ENCODE measurements at regions not wholly inside any gene's neighbourhood (a gene's known extent, or its start where the extent isn't known, plus 50 kb on each side); places are given as distances from the start of the nearest gene placed in this dataset.
"Not testable (repeated sequence)": the region's sequence is repeated elsewhere in the genome, so short reads cannot be mapped to it uniquely, and the experiment has no call there.

GRCh38 chr11:96543177-96543576 is 153.4 kb downstream of the JRKL start:
- Histone ChIP-seq H2AFZ (ENCODE audit: low read depth, low read length, severe bottlenecking) (no peak overlapping the region), H4K20me1 (ENCODE audit: low read depth, low read length) (no peaks in the 10 kb centered on the region)

GRCh38 chr11:96545192-96545591 is 155.4 kb downstream of the JRKL start:
- H4K20me1 ChIP-seq (ENCODE audit: low read depth, low read length); H3K9me3 ChIP-seq (ENCODE audit: insufficient read depth, low read length); H3K36me3 ChIP-seq (ENCODE audit: low read length); H3K9me2 ChIP-seq (replicated peaks; ENCODE audit: insufficient read depth, low read length); H3K4me2 ChIP-seq (ENCODE audit: low read depth, low read length, poor library complexity, severe bottlenecking); H3K79me2 ChIP-seq (ENCODE audit: insufficient read depth, low read length); H2AFZ ChIP-seq (ENCODE audit: low read depth, low read length, severe bottlenecking); H3K27me3 ChIP-seq (ENCODE audit: low read length); H3K9ac ChIP-seq (ENCODE audit: low read length); H3K27ac ChIP-seq (ENCODE audit: low read depth, low read length); H3K4me3 ChIP-seq (ENCODE audit: insufficient read depth, low read length, poor library complexity, severe bottlenecking); H3F3A ChIP-seq (ENCODE audit: insufficient read depth): not testable (repeated sequence)

More at GRCh38 chr11:96543177-96543576, 153.4 kb downstream of the JRKL start:
- H3K36me3 ChIP-seq (ENCODE audit: low read length) = no peaks in the 10 kb centered on the region
- no peaks in the 10 kb centered on the region for H3K79me2 ChIP-seq (ENCODE audit: insufficient read depth, low read length)
- H3K27ac ChIP-seq (ENCODE audit: low read depth, low read length) = no peak overlapping the region
- no peak for TF ChIP-seq CTCF (IDR thresholded peaks at IDR 0.05; ENCODE audit: insufficient read depth, low read length, poor library complexity, severe bottlenecking)
- TF ChIP-seq EZH2phosphoT487 (conservative IDR thresholded peaks at IDR 0.05; ENCODE audit: low read length) = no peak
- no peaks in the 10 kb centered on the region for H3F3A ChIP-seq (ENCODE audit: insufficient read depth)
- no peaks in the 10 kb centered on the region for H3K27me3 ChIP-seq (ENCODE audit: low read length)
- H3K9me2 ChIP-seq (replicated peaks; ENCODE audit: insufficient read depth, low read length) = no peaks in the 10 kb centered on the region
- no peak overlapping the region for H3K4me2 ChIP-seq (ENCODE audit: low read depth, low read length, poor library complexity, severe bottlenecking)
- no peak overlapping the region for H3K4me3 ChIP-seq (ENCODE audit: insufficient read depth, low read length, poor library complexity, severe bottlenecking)
- H3K9me3 ChIP-seq (ENCODE audit: insufficient read depth, low read length) = no peaks in the 10 kb centered on the region
- H3K9ac ChIP-seq (ENCODE audit: low read length) = no peak overlapping the region

- Histone ChIP-seq H3K4me3 (ENCODE audit: insufficient read depth, low read length, poor library complexity, severe bottlenecking) (no peak overlapping the region), H3F3A (ENCODE audit: insufficient read depth) (no peaks in the 10 kb centered on the region), H4K20me1 (ENCODE audit: low read depth, low read length) (no peaks in the 10 kb centered on the region), H3K4me2 (ENCODE audit: low read depth, low read length, poor library complexity, severe bottlenecking) (no peak overlapping the region), H3K27me3 (ENCODE audit: low read length) (no peaks in the 10 kb centered on the region), H3K9me3 (ENCODE audit: insufficient read depth, low read length) (no peaks in the 10 kb centered on the region), H3K9ac (ENCODE audit: low read length) (no peak overlapping the region), H3K36me3 (ENCODE audit: low read length) (no peaks in the 10 kb centered on the region), H3K27ac (ENCODE audit: low read depth, low read length) (no peak overlapping the region), H2AFZ (ENCODE audit: low read depth, low read length, severe bottlenecking) (no peak overlapping the region), H3K9me2 (replicated peaks; ENCODE audit: insufficient read depth, low read length) (no peaks in the 10 kb centered on the region), H3K79me2 (ENCODE audit: insufficient read depth, low read length) (no peaks in the 10 kb centered on the region)
- TF ChIP-seq EZH2phosphoT487 (conservative IDR thresholded peaks at IDR 0.05; ENCODE audit: low read length) = no peak
- TF ChIP-seq CTCF (IDR thresholded peaks at IDR 0.05; ENCODE audit: insufficient read depth, low read length, poor library complexity, severe bottlenecking) = no peak
Measured at GRCh38 chr11:96551136-96551535, 161.3 kb downstream of the JRKL start.

- no peaks in the 10 kb centered on the region for H3K79me2 ChIP-seq (ENCODE audit: insufficient read depth, low read length)
- H3K9ac ChIP-seq (ENCODE audit: low read length) = no peak overlapping the region
- no peak overlapping the region for H3K27ac ChIP-seq (ENCODE audit: low read depth, low read length)
- no peak overlapping the region for H3K4me2 ChIP-seq (ENCODE audit: low read depth, low read length, poor library complexity, severe bottlenecking)
- no peaks in the 10 kb centered on the region for H4K20me1 ChIP-seq (ENCODE audit: low read depth, low read length)
- H3K4me3 ChIP-seq (ENCODE audit: insufficient read depth, low read length, poor library complexity, severe bottlenecking) = no peak overlapping the region
- no peaks in the 10 kb centered on the region for H3K36me3 ChIP-seq (ENCODE audit: low read length)
- no peaks in the 10 kb centered on the region for H3F3A ChIP-seq (ENCODE audit: insufficient read depth)
- H3K9me3 ChIP-seq (ENCODE audit: insufficient read depth, low read length) = no peaks in the 10 kb centered on the region
- no peak overlapping the region for H2AFZ ChIP-seq (ENCODE audit: low read depth, low read length, severe bottlenecking)
- TF ChIP-seq CTCF (IDR thresholded peaks at IDR 0.05; ENCODE audit: insufficient read depth, low read length, poor library complexity, severe bottlenecking) (no peak), EZH2phosphoT487 (conservative IDR thresholded peaks at IDR 0.05; ENCODE audit: low read length) (no peak)
- no peaks in the 10 kb centered on the region for H3K27me3 ChIP-seq (ENCODE audit: low read length)
- H3K9me2 ChIP-seq (replicated peaks; ENCODE audit: insufficient read depth, low read length) = no peaks in the 10 kb centered on the region
Measured at GRCh38 chr11:96554236-96554820, 164.5 kb downstream of the JRKL start.

GRCh38 chr11:96555826-96556225 is 166.0 kb downstream of the JRKL start:
- H3K4me2 ChIP-seq (ENCODE audit: low read depth, low read length, poor library complexity, severe bottlenecking); H3K4me3 ChIP-seq (ENCODE audit: insufficient read depth, low read length, poor library complexity, severe bottlenecking); H3K27me3 ChIP-seq (ENCODE audit: low read length); H3K9me3 ChIP-seq (ENCODE audit: insufficient read depth, low read length); H3K79me2 ChIP-seq (ENCODE audit: insufficient read depth, low read length); H4K20me1 ChIP-seq (ENCODE audit: low read depth, low read length); H3K9me2 ChIP-seq (replicated peaks; ENCODE audit: insufficient read depth, low read length); H2AFZ ChIP-seq (ENCODE audit: low read depth, low read length, severe bottlenecking); H3K36me3 ChIP-seq (ENCODE audit: low read length); H3F3A ChIP-seq (ENCODE audit: insufficient read depth); H3K27ac ChIP-seq (ENCODE audit: low read depth, low read length); H3K9ac ChIP-seq (ENCODE audit: low read length): not testable (repeated sequence)

GRCh38 chr11:96560727-96561126 is 170.9 kb downstream of the JRKL start:
- H3K36me3 ChIP-seq (ENCODE audit: low read length); H4K20me1 ChIP-seq (ENCODE audit: low read depth, low read length); H2AFZ ChIP-seq (ENCODE audit: low read depth, low read length, severe bottlenecking); H3K9me3 ChIP-seq (ENCODE audit: insufficient read depth, low read length); H3K4me2 ChIP-seq (ENCODE audit: low read depth, low read length, poor library complexity, severe bottlenecking); H3K4me3 ChIP-seq (ENCODE audit: insufficient read depth, low read length, poor library complexity, severe bottlenecking); H3F3A ChIP-seq (ENCODE audit: insufficient read depth); H3K9ac ChIP-seq (ENCODE audit: low read length); H3K79me2 ChIP-seq (ENCODE audit: insufficient read depth, low read length); H3K27me3 ChIP-seq (ENCODE audit: low read length); H3K9me2 ChIP-seq (replicated peaks; ENCODE audit: insufficient read depth, low read length); H3K27ac ChIP-seq (ENCODE audit: low read depth, low read length): not testable (repeated sequence)
